PFSK-1 (cell line): ENCODE measurements at regions not wholly inside any gene's neighbourhood (a gene's known extent, or its start where the extent isn't known, plus 50 kb on each side); places are given as distances from the start of the nearest gene placed in this dataset.

Source experiments
- FOXP2 ChIP-seq: optimal IDR thresholded peaks from 2 replicates; pipeline ENCODE3; 2011; ENCODE audit warnings: borderline replicate concordance, control low read depth, inconsistent platforms; ENCODE audit not compliant: insufficient read depth; ENCODE audit errors: extremely low read length, extremely low read depth
- POLR2AphosphoS5 ChIP-seq: IDR thresholded peaks from 2 replicates; pipeline ENCODE4 v1.6.1; 2012; ENCODE audit warnings: low read depth, mild to moderate bottlenecking, control low read depth, low read length, moderate library complexity
- REST ChIP-seq, 2 experiments: IDR thresholded peaks; 2 replicates each; pipeline versions ENCODE4 v1.6.1 to v1.8.0; 2011 to 2012; ENCODE audit warnings: low read depth in 2 of 2, low read length in 2 of 2, control low read depth in 1 of 2, inconsistent platforms in 1 of 2, mild to moderate bottlenecking in 1 of 2, moderate library complexity in 1 of 2; ENCODE audit not compliant: insufficient read depth in 1 of 2
- SIN3A ChIP-seq: IDR thresholded peaks from 2 replicates; pipeline ENCODE4 v1.6.1; 2012; ENCODE audit warnings: mild to moderate bottlenecking, low read length, moderate library complexity, borderline replicate concordance; ENCODE audit not compliant: insufficient read depth
- TAF1 ChIP-seq: IDR thresholded peaks from 2 replicates; pipeline ENCODE4 v1.6.1; 2012; ENCODE audit warnings: low read length, control low read depth, borderline replicate concordance; ENCODE audit not compliant: insufficient read depth

GRCh38 chr13:68473834-68474326 is 1243.7 kb upstream of the PCDH9 start:
- no peak for TF ChIP-seq SIN3A
- no peak for TF ChIP-seq TAF1
- no peak for TF ChIP-seq POLR2AphosphoS5
- TF ChIP-seq FOXP2 = no peak
- TF ChIP-seq REST (IDR thresholded peaks at IDR 0.05; ENCODE audit: insufficient read depth in 1 of 2, low read depth in 2 of 2, low read length in 2 of 2) = no peak

- no peak for TF ChIP-seq FOXP2
- TF ChIP-seq REST (IDR thresholded peaks at IDR 0.05; ENCODE audit: insufficient read depth in 1 of 2, low read depth in 2 of 2, low read length in 2 of 2) = no peak
- no peak for TF ChIP-seq SIN3A
- TF ChIP-seq POLR2AphosphoS5 = no peak
- no peak for TF ChIP-seq TAF1
Observed at GRCh38 chr13:68467160-68467559, 1237.0 kb upstream of the PCDH9 start.

GRCh38 chr13:68440874-68441273 is 1210.7 kb upstream of the PCDH9 start:
- TF ChIP-seq FOXP2 = no peak

- TF ChIP-seq REST (IDR thresholded peaks at IDR 0.05; ENCODE audit: insufficient read depth in 1 of 2, low read depth in 2 of 2, low read length in 2 of 2) (no peak), POLR2AphosphoS5 (no peak), TAF1 (no peak), FOXP2 (no peak), SIN3A (no peak)
Observed at GRCh38 chr13:68439817-68440216, 1209.7 kb upstream of the PCDH9 start.

GRCh38 chr13:68428292-68428691 is 1198.2 kb upstream of the PCDH9 start:
- TF ChIP-seq REST (IDR thresholded peaks at IDR 0.05; ENCODE audit: insufficient read depth in 1 of 2, low read depth in 2 of 2, low read length in 2 of 2) (no peak), TAF1 (no peak), SIN3A (no peak), POLR2AphosphoS5 (no peak), FOXP2 (no peak)

- TF ChIP-seq REST (IDR thresholded peaks at IDR 0.05; ENCODE audit: insufficient read depth in 1 of 2, low read depth in 2 of 2, low read length in 2 of 2) = no peak
- no peak for TF ChIP-seq SIN3A
- no peak for TF ChIP-seq POLR2AphosphoS5
- no peak for TF ChIP-seq TAF1
- no peak for TF ChIP-seq FOXP2
Observed at GRCh38 chr13:68417801-68418200, 1187.7 kb upstream of the PCDH9 start.
